ENCODE measurements at regions not wholly inside any gene's neighbourhood (a gene's known extent, or its start where the extent isn't known, plus 50 kb on each side); places are given as distances from the start of the nearest gene placed in this dataset.

DNA sequence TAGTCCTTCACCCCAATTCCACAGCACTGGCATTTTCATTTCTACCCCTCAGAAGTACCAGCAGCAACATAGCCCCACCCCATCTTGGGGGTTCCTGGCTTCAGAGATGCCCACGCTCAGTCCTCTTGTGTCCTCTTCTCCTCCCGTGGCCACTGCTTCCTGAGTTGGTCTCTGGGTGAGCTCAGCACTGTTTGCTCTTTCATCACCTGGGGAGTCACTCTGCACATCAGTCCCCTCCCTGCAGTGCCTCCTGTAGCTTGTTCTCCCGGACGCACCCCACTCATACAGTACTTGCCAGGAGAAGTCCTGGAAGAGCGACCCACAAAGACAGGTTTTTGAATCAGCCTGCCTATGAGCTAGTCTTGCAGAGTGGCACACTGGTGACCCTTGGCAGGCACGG lies 63.8 kb downstream of the GSC start:
- no peak for TF ChIP-seq POLR2A (IDR thresholded peaks at IDR 0.05)
- TF ChIP-seq, protein P1, sequence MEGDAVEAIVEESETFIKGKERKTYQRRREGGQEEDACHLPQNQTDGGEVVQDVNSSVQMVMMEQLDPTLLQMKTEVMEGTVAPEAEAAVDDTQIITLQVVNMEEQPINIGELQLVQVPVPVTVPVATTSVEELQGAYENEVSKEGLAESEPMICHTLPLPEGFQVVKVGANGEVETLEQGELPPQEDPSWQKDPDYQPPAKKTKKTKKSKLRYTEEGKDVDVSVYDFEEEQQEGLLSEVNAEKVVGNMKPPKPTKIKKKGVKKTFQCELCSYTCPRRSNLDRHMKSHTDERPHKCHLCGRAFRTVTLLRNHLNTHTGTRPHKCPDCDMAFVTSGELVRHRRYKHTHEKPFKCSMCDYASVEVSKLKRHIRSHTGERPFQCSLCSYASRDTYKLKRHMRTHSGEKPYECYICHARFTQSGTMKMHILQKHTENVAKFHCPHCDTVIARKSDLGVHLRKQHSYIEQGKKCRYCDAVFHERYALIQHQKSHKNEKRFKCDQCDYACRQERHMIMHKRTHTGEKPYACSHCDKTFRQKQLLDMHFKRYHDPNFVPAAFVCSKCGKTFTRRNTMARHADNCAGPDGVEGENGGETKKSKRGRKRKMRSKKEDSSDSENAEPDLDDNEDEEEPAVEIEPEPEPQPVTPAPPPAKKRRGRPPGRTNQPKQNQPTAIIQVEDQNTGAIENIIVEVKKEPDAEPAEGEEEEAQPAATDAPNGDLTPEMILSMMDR (IDR thresholded peaks at IDR 0.05): no peak
- WGBS, 2 donors: 56 to 61% methylated on average over 6 of the region's 6 CpGs
- Histone ChIP-seq H3K4me3 (no peak overlapping the region), H3K27me3 (no peaks in the 10 kb centered on the region), H3K9me3 (no peaks in the 10 kb centered on the region), H3K4me1 (no peaks in the 10 kb centered on the region), H3K27ac (no peak overlapping the region), H3K36me3 (replicated peaks in 1 of 2; ENCODE audit: insufficient read depth in 1 of 2, low read depth in 2 of 2) (no peaks in the 10 kb centered on the region)
- DNase-seq (no peak), ATAC-seq (no peak)
- intact Hi-C loops (cut with DNase I): no loop called here

- 62 to 67% methylated on average over 2 of the region's 2 CpGs for whole genome bisulfite sequencing, 2 donors
- DNase-seq: no peak
- H3K9me3 ChIP-seq: no peaks in the 10 kb centered on the region
- no peaks in the 10 kb centered on the region for H3K4me1 ChIP-seq
- no peaks in the 10 kb centered on the region for H3K27me3 ChIP-seq
- intact Hi-C loops (cut with DNase I): no loop called here
- H3K36me3 ChIP-seq (replicated peaks in 1 of 2; ENCODE audit: insufficient read depth in 1 of 2, low read depth in 2 of 2): no peaks in the 10 kb centered on the region
- no peak for ATAC-seq
- TF ChIP-seq, protein P1 (IDR thresholded peaks at IDR 0.05): no peak
- no peak for TF ChIP-seq POLR2A (IDR thresholded peaks at IDR 0.05)
- H3K27ac ChIP-seq: no peak overlapping the region
- no peak overlapping the region for H3K4me3 ChIP-seq
Measured at GRCh38 chr14:94702629-94703028, 67.3 kb downstream of the GSC start.

- intact Hi-C loops (cut with DNase I): no loop called here
- no peak overlapping the region for H3K27ac ChIP-seq
- ATAC-seq: no peak
- no peaks in the 10 kb centered on the region for H3K36me3 ChIP-seq (replicated peaks in 1 of 2; ENCODE audit: insufficient read depth in 1 of 2, low read depth in 2 of 2)
- no peak for DNase-seq
- 65 to 71% methylated on average over 3 of the region's 3 CpGs for WGBS, 2 donors
- H3K9me3 ChIP-seq: no peaks in the 10 kb centered on the region
- H3K4me3 ChIP-seq: no peak overlapping the region
- TF ChIP-seq, protein P1 (IDR thresholded peaks at IDR 0.05): no peak
- no peak for TF ChIP-seq POLR2A (IDR thresholded peaks at IDR 0.05)
- H3K4me1 ChIP-seq: no peaks in the 10 kb centered on the region
- no peaks in the 10 kb centered on the region for H3K27me3 ChIP-seq
Measured at GRCh38 chr14:94701861-94702370, 68.0 kb downstream of the GSC start.

- Histone ChIP-seq H3K27ac (no peak overlapping the region), H3K27me3 (no peaks in the 10 kb centered on the region), H3K36me3 (replicated peaks in 1 of 2; ENCODE audit: insufficient read depth in 1 of 2, low read depth in 2 of 2) (no peaks in the 10 kb centered on the region), H3K9me3 (no peaks in the 10 kb centered on the region), H3K4me1 (no peaks in the 10 kb centered on the region), H3K4me3 (no peak overlapping the region)
- 66 to 68% methylated on average over 8 of the region's 8 CpGs for whole genome bisulfite sequencing, 2 donors
- DNase-seq (no peak), ATAC-seq (no peak)
- intact Hi-C loops (cut with DNase I): no loop called here
- no peak for TF ChIP-seq POLR2A (IDR thresholded peaks at IDR 0.05)
- TF ChIP-seq, protein P1 (IDR thresholded peaks at IDR 0.05): no peak
Measured at GRCh38 chr14:94700336-94700735, 69.6 kb downstream of the GSC start.

DNA sequence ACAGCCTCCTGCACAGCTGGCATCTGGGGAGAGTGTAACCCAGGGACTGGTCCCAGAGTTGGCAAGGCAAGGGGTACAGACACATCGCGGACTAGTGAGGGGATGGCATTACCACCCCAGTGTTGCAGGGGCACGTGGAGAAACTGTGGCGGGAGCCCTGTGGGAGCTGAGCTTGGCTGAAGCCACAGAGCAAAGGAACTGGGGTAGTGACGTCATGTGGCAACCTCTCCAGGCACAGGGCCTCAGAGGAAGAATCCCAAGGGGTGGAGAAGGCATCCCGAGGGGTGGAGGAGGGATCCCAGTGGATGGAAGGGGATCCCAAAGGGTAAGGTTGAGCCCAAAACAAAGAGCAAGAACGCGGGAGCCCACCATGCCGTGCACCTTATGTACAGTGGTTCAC lies 70.1 kb downstream of the GSC start:
- H3K36me3 ChIP-seq (replicated peaks in 1 of 2; ENCODE audit: insufficient read depth in 1 of 2, low read depth in 2 of 2): no peaks in the 10 kb centered on the region
- intact Hi-C loops (cut with DNase I): loop anchor here (10.0 kb wide), 2 partner anchors 395 to 735 kb away; no protein-coding TSS in a partner anchor
- H3K27ac ChIP-seq: no peak overlapping the region
- no peak overlapping the region for H3K4me3 ChIP-seq
- no peak for DNase-seq
- H3K9me3 ChIP-seq: no peaks in the 10 kb centered on the region
- H3K27me3 ChIP-seq: no peaks in the 10 kb centered on the region
- H3K4me1 ChIP-seq: no peaks in the 10 kb centered on the region
- TF ChIP-seq POLR2A (IDR thresholded peaks at IDR 0.05): no peak
- TF ChIP-seq, protein P1 (IDR thresholded peaks at IDR 0.05): no peak
- WGBS, 2 donors: 52 to 56% methylated on average over 9 of the region's 9 CpGs
- no peak for ATAC-seq
